ENCODE measurements at regions not wholly inside any gene's neighbourhood (a gene's known extent, or its start where the extent isn't known, plus 50 kb on each side); places are given as distances from the start of the nearest gene placed in this dataset.

DNA sequence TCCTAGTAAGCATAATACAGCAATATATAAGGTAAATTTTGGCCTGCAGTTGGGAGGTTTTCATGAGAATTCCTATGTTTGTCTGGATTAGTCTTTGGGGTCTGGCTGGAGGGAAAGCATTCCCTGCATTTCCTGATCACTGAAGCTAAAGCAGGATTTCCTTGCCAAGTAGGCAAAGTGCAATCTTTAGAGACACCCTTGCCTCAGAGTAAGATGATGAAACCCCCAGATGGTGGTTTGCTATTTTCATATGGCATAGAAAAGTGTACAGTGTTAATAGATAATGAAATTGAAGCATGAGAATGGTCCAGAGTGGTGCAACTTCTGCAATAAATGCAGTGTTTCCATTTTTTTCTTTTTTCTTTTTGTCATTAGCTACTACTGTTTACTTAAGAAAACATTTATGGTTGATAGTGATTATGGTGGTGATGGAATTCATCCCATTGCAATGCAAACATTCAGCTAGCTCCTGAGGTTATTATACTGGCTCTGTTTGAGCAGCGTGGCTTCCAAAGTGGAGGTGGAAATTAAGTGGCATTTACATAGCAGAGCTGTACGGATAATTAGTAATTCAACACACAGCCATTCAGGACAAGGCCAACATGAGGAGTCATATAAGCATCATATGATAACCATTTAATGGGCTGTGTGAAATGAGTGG lies 276.3 kb downstream of the DUSP6 start:
- Histone ChIP-seq H3K4me3 (no peak overlapping the region), H3K4me1 (no peaks in the 10 kb centered on the region), H3K4me2 (no peak overlapping the region), H3K9me3 (no peaks in the 10 kb centered on the region), H3K27ac (no peak overlapping the region)
- 75% methylated on average over 2 of the region's 2 CpGs for WGBS (ENCODE audit: missing lambda C conversion rate)
- POLR2A ChIA-PET = interaction anchor here (1.6 kb wide), 1 partner anchor 277 kb away, joined by 3 read pairs; the partner anchor contains the start of gene DUSP6
- CTCF ChIA-PET = no interaction called here
- no peak for TF ChIP-seq TFCP2L1 (CRISPR knock-in tag; IDR thresholded peaks at IDR 0.05)
- TF ChIP-seq NPAS2 (CRISPR knock-in tag; IDR thresholded peaks at IDR 0.05; ENCODE audit: borderline replicate concordance) = no peak
- TF ChIP-seq, protein P1, sequence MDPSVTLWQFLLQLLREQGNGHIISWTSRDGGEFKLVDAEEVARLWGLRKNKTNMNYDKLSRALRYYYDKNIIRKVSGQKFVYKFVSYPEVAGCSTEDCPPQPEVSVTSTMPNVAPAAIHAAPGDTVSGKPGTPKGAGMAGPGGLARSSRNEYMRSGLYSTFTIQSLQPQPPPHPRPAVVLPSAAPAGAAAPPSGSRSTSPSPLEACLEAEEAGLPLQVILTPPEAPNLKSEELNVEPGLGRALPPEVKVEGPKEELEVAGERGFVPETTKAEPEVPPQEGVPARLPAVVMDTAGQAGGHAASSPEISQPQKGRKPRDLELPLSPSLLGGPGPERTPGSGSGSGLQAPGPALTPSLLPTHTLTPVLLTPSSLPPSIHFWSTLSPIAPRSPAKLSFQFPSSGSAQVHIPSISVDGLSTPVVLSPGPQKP (IDR thresholded peaks at IDR 0.05; ENCODE audit: low read depth, low read length) = no peak
- TF ChIP-seq, protein P2, sequence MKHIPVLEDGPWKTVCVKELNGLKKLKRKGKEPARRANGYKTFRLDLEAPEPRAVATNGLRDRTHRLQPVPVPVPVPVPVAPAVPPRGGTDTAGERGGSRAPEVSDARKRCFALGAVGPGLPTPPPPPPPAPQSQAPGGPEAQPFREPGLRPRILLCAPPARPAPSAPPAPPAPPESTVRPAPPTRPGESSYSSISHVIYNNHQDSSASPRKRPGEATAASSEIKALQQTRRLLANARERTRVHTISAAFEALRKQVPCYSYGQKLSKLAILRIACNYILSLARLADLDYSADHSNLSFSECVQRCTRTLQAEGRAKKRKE (CRISPR knock-in tag; IDR thresholded peaks at IDR 0.05; ENCODE audit: low read depth) = no peak
- TF ChIP-seq, protein P3, sequence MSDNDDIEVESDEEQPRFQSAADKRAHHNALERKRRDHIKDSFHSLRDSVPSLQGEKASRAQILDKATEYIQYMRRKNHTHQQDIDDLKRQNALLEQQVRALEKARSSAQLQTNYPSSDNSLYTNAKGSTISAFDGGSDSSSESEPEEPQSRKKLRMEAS (IDR thresholded peaks at IDR 0.05) = no peak
- TF ChIP-seq SMC3 (IDR thresholded peaks at IDR 0.05) = no peak
- TF ChIP-seq EHMT2 (IDR thresholded peaks at IDR 0.05; ENCODE audit: low read depth) = no peak
- TF ChIP-seq, protein P4, sequence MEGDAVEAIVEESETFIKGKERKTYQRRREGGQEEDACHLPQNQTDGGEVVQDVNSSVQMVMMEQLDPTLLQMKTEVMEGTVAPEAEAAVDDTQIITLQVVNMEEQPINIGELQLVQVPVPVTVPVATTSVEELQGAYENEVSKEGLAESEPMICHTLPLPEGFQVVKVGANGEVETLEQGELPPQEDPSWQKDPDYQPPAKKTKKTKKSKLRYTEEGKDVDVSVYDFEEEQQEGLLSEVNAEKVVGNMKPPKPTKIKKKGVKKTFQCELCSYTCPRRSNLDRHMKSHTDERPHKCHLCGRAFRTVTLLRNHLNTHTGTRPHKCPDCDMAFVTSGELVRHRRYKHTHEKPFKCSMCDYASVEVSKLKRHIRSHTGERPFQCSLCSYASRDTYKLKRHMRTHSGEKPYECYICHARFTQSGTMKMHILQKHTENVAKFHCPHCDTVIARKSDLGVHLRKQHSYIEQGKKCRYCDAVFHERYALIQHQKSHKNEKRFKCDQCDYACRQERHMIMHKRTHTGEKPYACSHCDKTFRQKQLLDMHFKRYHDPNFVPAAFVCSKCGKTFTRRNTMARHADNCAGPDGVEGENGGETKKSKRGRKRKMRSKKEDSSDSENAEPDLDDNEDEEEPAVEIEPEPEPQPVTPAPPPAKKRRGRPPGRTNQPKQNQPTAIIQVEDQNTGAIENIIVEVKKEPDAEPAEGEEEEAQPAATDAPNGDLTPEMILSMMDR (IDR thresholded peaks at IDR 0.05) = no peak
- TF ChIP-seq JUN (IDR thresholded peaks at IDR 0.05) = no peak
- FAIRE-seq (no peak), ATAC-seq (no peak), DNase-seq (ENCODE audit: low read depth in 1 of 2, low spot score in 1 of 2) (no peak)

DNA sequence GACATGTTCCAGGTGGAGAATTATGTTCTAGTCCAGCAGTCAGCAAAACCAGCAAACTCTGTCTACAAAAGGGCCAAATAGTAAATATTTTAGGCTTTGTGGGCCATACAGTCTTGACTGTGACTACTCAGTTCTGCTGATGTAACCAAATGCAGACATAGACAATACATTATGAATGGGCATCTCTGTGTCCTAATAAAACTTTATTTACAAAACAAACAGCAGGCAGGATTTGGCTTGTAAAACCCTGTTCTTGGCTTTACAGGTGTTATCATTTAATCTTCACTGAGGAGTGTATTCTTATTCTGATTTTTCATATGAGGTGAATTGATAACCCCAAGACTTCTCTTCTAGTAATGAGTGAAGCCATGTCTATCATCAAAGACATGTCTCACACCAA lies 278.6 kb downstream of the DUSP6 start:
- POLR2A ChIA-PET = no interaction called here
- H3K9me3 ChIP-seq = no peaks in the 10 kb centered on the region
- no peak overlapping the region for H3K4me3 ChIP-seq
- ATAC-seq = no peak
- DNase-seq (ENCODE audit: low read depth in 1 of 2, low spot score in 1 of 2) = no peak
- no peak overlapping the region for H3K4me2 ChIP-seq
- TF ChIP-seq RNF2 (IDR thresholded peaks at IDR 0.05; ENCODE audit: borderline replicate concordance, low read depth) = no peak
- TF ChIP-seq, protein P2 (CRISPR knock-in tag; IDR thresholded peaks at IDR 0.05; ENCODE audit: low read depth) = no peak
- no peak for TF ChIP-seq NPAS2 (CRISPR knock-in tag; IDR thresholded peaks at IDR 0.05; ENCODE audit: borderline replicate concordance)
- TF ChIP-seq BHLHE40 (IDR thresholded peaks at IDR 0.05; ENCODE audit: low read depth, low read length) = no peak
- TF ChIP-seq, protein P3 (IDR thresholded peaks at IDR 0.05) = no peak
- TF ChIP-seq ESRRA (IDR thresholded peaks at IDR 0.05; ENCODE audit: borderline replicate concordance, low read length) = no peak
- no peak for TF ChIP-seq SREBF2 (IDR thresholded peaks at IDR 0.05)
- TF ChIP-seq KDM5A (IDR thresholded peaks at IDR 0.05) = no peak
- no peak for TF ChIP-seq RAD21 (conservative IDR thresholded peaks at IDR 0.05 in 1 of 2, IDR thresholded peaks at IDR 0.05 in 1 of 2)
- TF ChIP-seq, protein P5, sequence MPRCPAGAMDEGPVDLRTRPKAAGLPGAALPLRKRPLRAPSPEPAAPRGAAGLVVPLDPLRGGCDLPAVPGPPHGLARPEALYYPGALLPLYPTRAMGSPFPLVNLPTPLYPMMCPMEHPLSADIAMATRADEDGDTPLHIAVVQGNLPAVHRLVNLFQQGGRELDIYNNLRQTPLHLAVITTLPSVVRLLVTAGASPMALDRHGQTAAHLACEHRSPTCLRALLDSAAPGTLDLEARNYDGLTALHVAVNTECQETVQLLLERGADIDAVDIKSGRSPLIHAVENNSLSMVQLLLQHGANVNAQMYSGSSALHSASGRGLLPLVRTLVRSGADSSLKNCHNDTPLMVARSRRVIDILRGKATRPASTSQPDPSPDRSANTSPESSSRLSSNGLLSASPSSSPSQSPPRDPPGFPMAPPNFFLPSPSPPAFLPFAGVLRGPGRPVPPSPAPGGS (IDR thresholded peaks at IDR 0.05) = no peak
- TF ChIP-seq CBX8 (IDR thresholded peaks at IDR 0.05) = no peak
- no peak for TF ChIP-seq TP53 (CRISPR knock-in tag; IDR thresholded peaks at IDR 0.05)
- TF ChIP-seq, protein P6, sequence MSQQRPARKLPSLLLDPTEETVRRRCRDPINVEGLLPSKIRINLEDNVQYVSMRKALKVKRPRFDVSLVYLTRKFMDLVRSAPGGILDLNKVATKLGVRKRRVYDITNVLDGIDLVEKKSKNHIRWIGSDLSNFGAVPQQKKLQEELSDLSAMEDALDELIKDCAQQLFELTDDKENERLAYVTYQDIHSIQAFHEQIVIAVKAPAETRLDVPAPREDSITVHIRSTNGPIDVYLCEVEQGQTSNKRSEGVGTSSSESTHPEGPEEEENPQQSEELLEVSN (IDR thresholded peaks at IDR 0.05; ENCODE audit: borderline replicate concordance, low read depth) = no peak
- TF ChIP-seq JUN (IDR thresholded peaks at IDR 0.05) = no peak
- FAIRE-seq = no peak
- no peak overlapping the region for H3K27ac ChIP-seq
- CTCF ChIA-PET = interaction anchor here (1.7 kb wide), 1 partner anchor 9 kb away, joined by 4 read pairs; no protein-coding TSS in a partner anchor
- H3K4me1 ChIP-seq = no peaks in the 10 kb centered on the region
